Activated CD4-positive, alpha-beta T cell treated with anti-CD3 and anti-CD28 coated beads, Interleukin-2, amount 50 U/mL, for 48 hours (primary cell): ENCODE measurements at regions not wholly inside any gene's neighbourhood (a gene's known extent, or its start where the extent isn't known, plus 50 kb on each side); places are given as distances from the start of the nearest gene placed in this dataset.

ENCODE experiments used
- DNase-seq, 2 experiments: peaks; one replicate each; pipeline ENCODE4 v3.0.0-alpha.2; 2020

- no peak for DNase-seq
These were observed 87.7 kb downstream of the ENGASE start for GRCh38 chr17:79162012-79162963.

- peak; percentile 4 to 13 for DNase-seq
These were observed 86.5 kb downstream of the ENGASE start for GRCh38 chr17:79160980-79161636.

GRCh38 chr17:79159926-79160325, 85.3 kb downstream of the ENGASE start:
- DNase-seq, result no peak

GRCh38 chr17:79159471-79159870, 84.8 kb downstream of the ENGASE start:
- no peak for DNase-seq

GRCh38 chr17:79156463-79157095, 82.0 kb downstream of the ENGASE start:
- no peak for DNase-seq

GRCh38 chr17:79155701-79156100, 81.1 kb downstream of the ENGASE start:
- no peak for DNase-seq

GRCh38 chr17:79154951-79155585, 80.4 kb downstream of the ENGASE start:
- no peak for DNase-seq

GRCh38 chr17:79154446-79154845, 79.8 kb downstream of the ENGASE start:
- DNase-seq, result no peak

GRCh38 chr17:79153367-79154130, 78.9 kb downstream of the ENGASE start:
- no peak for DNase-seq

- no peak for DNase-seq
These were observed 78.0 kb downstream of the ENGASE start for GRCh38 chr17:79152636-79153035.

- no peak for DNase-seq
These were observed 77.5 kb downstream of the ENGASE start for GRCh38 chr17:79152110-79152509.

GRCh38 chr17:79150799-79151198, 76.2 kb downstream of the ENGASE start:
- no peak for DNase-seq

GRCh38 chr17:79150035-79150733, 75.6 kb downstream of the ENGASE start:
- DNase-seq, result no peak

- DNase-seq, result no peak
These were observed 74.0 kb downstream of the ENGASE start for GRCh38 chr17:79148584-79148983.

- DNase-seq, result no peak
These were observed 73.3 kb downstream of the ENGASE start for GRCh38 chr17:79147746-79148506.

- no peak for DNase-seq
These were observed 71.9 kb downstream of the ENGASE start for GRCh38 chr17:79146562-79146961.

GRCh38 chr17:79145548-79145947, 70.9 kb downstream of the ENGASE start:
- DNase-seq, result no peak

- no peak for DNase-seq
These were observed 69.5 kb downstream of the ENGASE start for GRCh38 chr17:79144133-79144532.

GRCh38 chr17:79142375-79142774, 67.8 kb downstream of the ENGASE start:
- DNase-seq, result no peak

GRCh38 chr17:79141578-79142355, 67.1 kb downstream of the ENGASE start:
- no peak for DNase-seq
